ENCODE measurements at regions not wholly inside any gene's neighbourhood (a gene's known extent, or its start where the extent isn't known, plus 50 kb on each side); places are given as distances from the start of the nearest gene placed in this dataset.
A peak's percentile ranks its signal among the peaks of the same experiment; 100 is the strongest.

- TF ChIP-seq CTCF (IDR thresholded peaks at IDR 0.05; ENCODE audit: unreplicated experiment in 3 of 3) = no peak
- Mint-ChIP-seq H3K36me3 (ENCODE audit: low read depth) (no peaks in the 10 kb centered on the region), H3K9me3 (no peaks in the 10 kb centered on the region), H3K4me3 (no peak overlapping the region), H3K4me1 (peaks cover 5% of the 10 kb centered on the region), H3K27me3 (ENCODE audit: low read depth) (no peaks in the 10 kb centered on the region), H3K27ac (no peak overlapping the region)
Observed at GRCh38 chrX:95383778-95384177, 1300.9 kb upstream of the DIAPH2 start.

DNA sequence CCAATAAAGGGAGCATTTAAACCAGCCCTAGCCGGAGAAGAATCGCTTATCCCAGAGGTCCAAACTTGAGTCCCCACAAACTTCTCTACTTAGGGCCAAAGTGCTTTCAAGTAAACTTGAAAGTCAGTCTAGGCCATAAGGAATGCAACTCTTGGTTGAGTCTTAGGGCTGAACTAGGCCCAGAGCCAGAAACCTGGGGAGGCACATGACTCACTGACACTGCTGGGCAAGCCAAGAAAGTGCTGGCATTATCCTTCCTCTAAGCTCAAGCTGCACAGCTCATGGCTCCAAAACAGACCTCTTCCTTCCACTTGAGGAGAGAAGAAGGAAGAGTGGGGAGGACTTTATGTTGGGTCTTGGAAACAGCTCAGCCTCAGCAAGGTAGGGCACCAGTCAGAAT lies 1257.3 kb upstream of the DIAPH2 start:
- Mint-ChIP-seq H3K4me1 (no peaks in the 10 kb centered on the region), H3K9me3 (no peaks in the 10 kb centered on the region), H3K27ac (no peak overlapping the region), H3K27me3 (ENCODE audit: low read depth) (no peaks in the 10 kb centered on the region), H3K36me3 (ENCODE audit: low read depth) (no peaks in the 10 kb centered on the region), H3K4me3 (no peak overlapping the region)
- TF ChIP-seq CTCF (IDR thresholded peaks at IDR 0.05; ENCODE audit: unreplicated experiment in 3 of 3) = no peak

- no peak overlapping the region for H3K4me3 Mint-ChIP-seq
- H3K27ac Mint-ChIP-seq = no peak overlapping the region
- no peaks in the 10 kb centered on the region for H3K27me3 Mint-ChIP-seq (ENCODE audit: low read depth)
- no peak for TF ChIP-seq CTCF (IDR thresholded peaks at IDR 0.05; ENCODE audit: unreplicated experiment in 3 of 3)
- no peaks in the 10 kb centered on the region for H3K4me1 Mint-ChIP-seq
- no peaks in the 10 kb centered on the region for H3K36me3 Mint-ChIP-seq (ENCODE audit: low read depth)
- no peaks in the 10 kb centered on the region for H3K9me3 Mint-ChIP-seq
Observed at GRCh38 chrX:95435198-95435597, 1249.4 kb upstream of the DIAPH2 start.

DNA sequence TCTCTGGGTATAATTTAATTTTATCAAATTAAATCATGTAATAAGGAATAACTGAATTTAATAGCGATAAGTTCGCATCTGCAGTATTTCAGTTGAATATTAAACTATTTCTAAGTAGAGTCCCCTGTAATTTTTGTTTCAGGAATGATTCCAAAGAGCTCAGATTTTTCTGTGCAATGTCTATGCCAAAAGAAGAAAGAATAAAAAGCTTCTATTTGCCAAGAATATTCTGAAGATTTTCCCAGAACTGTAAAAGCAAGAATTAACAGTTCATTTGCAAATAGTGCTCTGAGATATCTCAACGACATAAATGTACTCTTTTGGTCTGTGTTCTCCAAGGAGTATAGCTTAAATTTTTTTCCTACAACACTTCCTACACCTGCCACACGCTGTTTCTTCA lies 1242.8 kb upstream of the DIAPH2 start:
- Mint-ChIP-seq H3K9me3 (peaks cover 4% of the 10 kb centered on the region), H3K27me3 (ENCODE audit: low read depth) (no peaks in the 10 kb centered on the region)

DNA sequence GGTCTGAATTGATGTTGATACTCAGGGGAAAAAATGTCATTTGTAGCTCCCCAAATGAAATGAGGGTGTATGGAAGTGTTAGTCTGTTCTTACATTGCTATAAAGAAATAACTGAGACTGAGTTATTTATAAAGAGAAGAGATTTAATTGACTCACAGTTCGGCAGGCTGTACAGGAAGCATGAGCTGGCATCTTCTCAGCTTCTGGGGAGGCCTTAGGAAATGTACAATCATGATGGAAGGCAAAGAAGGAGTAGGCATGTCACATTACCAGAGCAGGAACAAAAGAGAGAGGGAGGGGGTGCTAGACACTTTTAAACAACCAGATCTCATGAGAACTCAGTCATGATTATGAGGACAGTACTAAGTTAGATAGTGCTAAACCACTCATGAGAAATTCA lies 1199.9 kb upstream of the DIAPH2 start:
- no peak overlapping the region for H3K27ac Mint-ChIP-seq
- H3K36me3 Mint-ChIP-seq (ENCODE audit: low read depth) = no peaks in the 10 kb centered on the region
- H3K9me3 Mint-ChIP-seq = no peaks in the 10 kb centered on the region
- no peak for TF ChIP-seq CTCF (IDR thresholded peaks at IDR 0.05; ENCODE audit: unreplicated experiment in 3 of 3)
- no peak overlapping the region for H3K4me3 Mint-ChIP-seq
- H3K4me1 Mint-ChIP-seq = no peaks in the 10 kb centered on the region
- H3K27me3 Mint-ChIP-seq (ENCODE audit: low read depth) = no peaks in the 10 kb centered on the region

More for the DNA sequence above, 1242.8 kb upstream of the DIAPH2 start:
- TF ChIP-seq CTCF (IDR thresholded peaks at IDR 0.05; ENCODE audit: unreplicated experiment in 3 of 3) = no peak
- H3K4me1 Mint-ChIP-seq = no peaks in the 10 kb centered on the region
- no peaks in the 10 kb centered on the region for H3K36me3 Mint-ChIP-seq (ENCODE audit: low read depth)
- H3K27ac Mint-ChIP-seq = no peak overlapping the region
- H3K4me3 Mint-ChIP-seq = no peak overlapping the region

DNA sequence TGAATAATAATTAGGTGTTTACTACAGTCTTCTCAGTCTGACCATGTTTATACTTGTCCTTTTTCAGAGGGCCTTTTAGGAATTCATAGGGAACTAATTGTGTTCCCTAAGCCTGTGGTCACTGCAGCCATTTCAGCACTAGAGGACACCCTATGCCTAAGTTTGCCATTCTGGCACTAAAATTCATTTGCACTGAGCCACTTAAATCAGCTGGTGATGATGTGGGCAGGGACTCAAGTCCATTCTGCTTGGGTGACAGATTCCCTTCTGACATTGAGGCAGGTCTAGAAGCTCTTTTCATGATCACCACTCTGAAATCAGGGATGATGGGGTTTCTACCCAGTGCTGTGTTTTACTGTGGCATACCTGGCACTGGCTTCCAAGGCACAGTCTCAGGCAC lies 1178.9 kb upstream of the DIAPH2 start:
- Mint-ChIP-seq H3K9me3 (no peaks in the 10 kb centered on the region), H3K27me3 (ENCODE audit: low read depth) (no peaks in the 10 kb centered on the region), H3K27ac (no peak overlapping the region), H3K4me1 (no peaks in the 10 kb centered on the region), H3K4me3 (no peak overlapping the region), H3K36me3 (ENCODE audit: low read depth) (no peaks in the 10 kb centered on the region)
- TF ChIP-seq CTCF (IDR thresholded peaks at IDR 0.05; ENCODE audit: unreplicated experiment in 3 of 3) = peak in 2 of 3 experiments; percentile 10 to 15

Measured in nephron (organoid).